ENCODE measurements at regions not wholly inside any gene's neighbourhood (a gene's known extent, or its start where the extent isn't known, plus 50 kb on each side); places are given as distances from the start of the nearest gene placed in this dataset.

DNA sequence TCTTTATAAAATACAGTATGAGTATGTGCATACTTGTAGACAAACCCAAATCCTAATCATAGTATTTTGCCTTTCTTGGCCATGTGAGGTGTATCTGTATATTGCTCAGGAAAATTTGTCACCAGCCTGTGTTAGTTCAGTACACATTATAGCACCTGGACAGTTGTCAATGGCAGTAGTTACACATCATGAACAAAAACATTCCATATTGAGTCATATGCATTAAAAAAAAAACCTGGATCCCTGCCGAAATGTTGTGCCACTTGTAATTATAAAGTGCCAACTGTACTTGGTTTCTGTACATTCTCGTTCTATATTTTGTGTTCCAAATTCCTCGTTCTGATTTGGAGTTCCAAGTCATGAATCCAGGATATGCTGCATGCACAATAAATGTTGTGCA is 410.4 kb downstream of the INHBA start:
- H3K9me3 ChIP-seq: no peaks in the 10 kb centered on the region
- no peak for DNase-seq (ENCODE audit: low spot score in 2 of 2)
- H3K4me1 ChIP-seq: no peaks in the 10 kb centered on the region
- no peak overlapping the region for H3K4me3 ChIP-seq
- H3K27me3 ChIP-seq: no peaks in the 10 kb centered on the region
- H3K36me3 ChIP-seq: no peaks in the 10 kb centered on the region
- 52% methylated on average over 3 of the region's 3 CpGs for WGBS
- no peak for TF ChIP-seq CTCF (IDR thresholded peaks at IDR 0.05)
- TF ChIP-seq POLR2AphosphoS5 (IDR thresholded peaks at IDR 0.05): no peak
- TF ChIP-seq EP300 (IDR thresholded peaks at IDR 0.05): no peak
- no peak for TF ChIP-seq POLR2A (IDR thresholded peaks at IDR 0.05)
- H3K27ac ChIP-seq: no peak overlapping the region

GRCh38 chr7:41287559-41288335 is 415.1 kb downstream of the INHBA start:
- 96% methylated on average over 2 of the region's 2 CpGs for WGBS
- no peaks in the 10 kb centered on the region for H3K36me3 ChIP-seq
- no peak overlapping the region for H3K27ac ChIP-seq
- TF ChIP-seq POLR2A (IDR thresholded peaks at IDR 0.05): no peak
- TF ChIP-seq CTCF (IDR thresholded peaks at IDR 0.05): no peak
- TF ChIP-seq POLR2AphosphoS5 (IDR thresholded peaks at IDR 0.05): no peak
- TF ChIP-seq EP300 (IDR thresholded peaks at IDR 0.05): no peak
- no peaks in the 10 kb centered on the region for H3K4me1 ChIP-seq
- no peak for DNase-seq (ENCODE audit: low spot score in 2 of 2)
- no peaks in the 10 kb centered on the region for H3K9me3 ChIP-seq
- no peak overlapping the region for H3K4me3 ChIP-seq
- H3K27me3 ChIP-seq: no peaks in the 10 kb centered on the region

DNA sequence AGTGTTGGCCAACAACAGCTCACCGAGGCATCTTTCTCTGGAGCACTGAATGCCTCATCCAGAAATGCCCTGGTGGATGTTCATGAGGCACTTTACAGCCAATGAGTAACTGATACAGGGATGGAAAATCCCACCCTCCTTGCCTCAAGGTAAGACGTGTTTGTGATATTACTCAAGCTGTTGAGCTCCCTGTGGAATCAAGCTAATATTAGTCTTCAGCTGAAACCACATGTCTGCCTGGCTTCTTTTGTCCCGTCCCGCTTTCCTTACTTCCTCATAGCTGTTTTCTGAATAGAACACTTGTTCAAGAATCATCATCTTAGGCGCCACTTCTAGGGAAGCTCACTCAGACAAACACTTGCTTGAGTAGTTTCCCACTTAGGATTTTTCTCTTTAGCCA is 422.4 kb downstream of the INHBA start:
- H3K36me3 ChIP-seq: no peaks in the 10 kb centered on the region
- H3K4me3 ChIP-seq: no peak overlapping the region
- H3K27me3 ChIP-seq: no peaks in the 10 kb centered on the region
- no peak overlapping the region for H3K27ac ChIP-seq
- no peak for DNase-seq (ENCODE audit: low spot score in 2 of 2)
- TF ChIP-seq POLR2AphosphoS5 (IDR thresholded peaks at IDR 0.05) (no peak), POLR2A (IDR thresholded peaks at IDR 0.05) (no peak), EP300 (IDR thresholded peaks at IDR 0.05) (no peak), CTCF (IDR thresholded peaks at IDR 0.05) (no peak)
- no peaks in the 10 kb centered on the region for H3K9me3 ChIP-seq
- H3K4me1 ChIP-seq: no peaks in the 10 kb centered on the region
- WGBS: 91% methylated on average over 4 of the region's 5 CpGs

DNA sequence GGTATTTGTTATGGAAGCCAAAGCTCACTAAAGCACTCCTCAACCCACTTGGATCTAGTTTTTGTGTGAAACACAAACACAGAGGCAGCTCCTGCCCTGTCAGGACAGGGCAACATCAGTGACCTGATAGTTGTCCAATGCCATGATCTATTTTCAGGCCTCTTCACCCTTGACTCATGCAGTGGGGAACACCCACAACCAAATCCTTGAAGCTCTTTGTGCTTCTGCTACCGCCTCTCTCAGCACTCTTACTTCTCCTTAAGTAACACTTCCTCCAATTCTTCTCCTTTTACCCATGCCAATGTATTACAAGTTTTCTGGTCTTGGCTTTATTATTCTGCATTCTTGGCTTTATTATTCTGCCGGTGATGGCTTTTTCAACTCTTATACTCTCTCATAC is 425.3 kb downstream of the INHBA start:
- no peaks in the 10 kb centered on the region for H3K36me3 ChIP-seq
- WGBS: 66% methylated on average over 2 of the region's 2 CpGs
- no peak overlapping the region for H3K27ac ChIP-seq
- no peak for DNase-seq (ENCODE audit: low spot score in 2 of 2)
- no peaks in the 10 kb centered on the region for H3K9me3 ChIP-seq
- no peaks in the 10 kb centered on the region for H3K4me1 ChIP-seq
- no peak for TF ChIP-seq CTCF (IDR thresholded peaks at IDR 0.05)
- no peak for TF ChIP-seq POLR2A (IDR thresholded peaks at IDR 0.05)
- no peak for TF ChIP-seq POLR2AphosphoS5 (IDR thresholded peaks at IDR 0.05)
- no peak for TF ChIP-seq EP300 (IDR thresholded peaks at IDR 0.05)
- H3K27me3 ChIP-seq: no peaks in the 10 kb centered on the region
- H3K4me3 ChIP-seq: no peak overlapping the region

DNA sequence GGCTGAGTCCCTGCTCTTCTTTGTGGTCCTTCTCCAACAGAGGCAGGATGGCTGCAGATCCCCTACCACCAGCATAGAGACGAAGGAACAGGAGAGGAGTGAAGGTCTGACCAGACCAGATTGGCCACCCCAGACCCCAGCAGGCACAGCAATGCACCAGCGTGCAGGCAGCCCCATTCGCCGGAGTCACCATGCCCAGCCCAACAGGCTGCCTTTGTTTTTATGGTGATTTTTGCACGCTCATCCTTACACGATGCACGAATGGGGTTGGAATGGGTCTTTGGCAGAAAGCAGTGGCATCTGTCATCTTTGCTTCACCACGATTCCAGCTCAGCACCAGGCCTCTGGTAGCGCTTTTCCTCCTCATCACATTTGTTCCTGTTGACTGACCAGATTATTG is 427.6 kb downstream of the INHBA start:
- TF ChIP-seq EP300 (IDR thresholded peaks at IDR 0.05) (no peak), POLR2AphosphoS5 (IDR thresholded peaks at IDR 0.05) (no peak), CTCF (IDR thresholded peaks at IDR 0.05) (no peak), POLR2A (IDR thresholded peaks at IDR 0.05) (no peak)
- 82% methylated on average over 9 of the region's 9 CpGs for WGBS
- Histone ChIP-seq H3K36me3 (no peaks in the 10 kb centered on the region), H3K27me3 (no peaks in the 10 kb centered on the region), H3K27ac (no peak overlapping the region), H3K4me1 (no peaks in the 10 kb centered on the region), H3K4me3 (no peak overlapping the region), H3K9me3 (no peaks in the 10 kb centered on the region)
- DNase-seq (ENCODE audit: low spot score in 2 of 2): no peak

All from suprapubic skin (tissue), 4 donors.